Endothelial cell of umbilical vein (primary cell): ENCODE measurements at regions not wholly inside any gene's neighbourhood (a gene's known extent, or its start where the extent isn't known, plus 50 kb on each side); places are given as distances from the start of the nearest gene placed in this dataset.

ENCODE experiments used
- EZH2 ChIP-seq: IDR thresholded peaks from 2 replicates; pipeline ENCODE4 v1.6.1; 2012; ENCODE audit warnings: borderline replicate concordance, low read depth, mild to moderate bottlenecking, moderate library complexity, low read length, inconsistent platforms; ENCODE audit not compliant: severe bottlenecking
- MYC ChIP-seq: IDR thresholded peaks from one replicate; pipeline ENCODE4 v1.6.1; 2011; ENCODE audit warnings: mild to moderate bottlenecking, low read depth, low read length
- POLR2A ChIP-seq: IDR thresholded peaks from 2 replicates; pipeline ENCODE4 v1.6.1; 2012; ENCODE audit warnings: low read depth, mild to moderate bottlenecking, control low read depth, low read length
- POLR2AphosphoS5 ChIP-seq: IDR thresholded peaks from 2 replicates; pipeline ENCODE4 v1.6.1; 2012; ENCODE audit warnings: low read depth, mild to moderate bottlenecking, control low read depth, low read length, moderate library complexity; ENCODE audit not compliant: insufficient read depth
- TF ChIP-seq, protein P1 (sequence below), 2 donors: IDR thresholded peaks; 1 replicate in 1 of 2; 2 replicates in 1 of 2; pipeline ENCODE4 v1.5.1; 2011; ENCODE audit warnings: low read length in 2 of 2, mild to moderate bottlenecking in 2 of 2, moderate library complexity in 2 of 2, control low read depth in 1 of 2, inconsistent platforms in 1 of 2, low read depth in 1 of 2; ENCODE audit not compliant: insufficient read depth in 1 of 2; ENCODE audit errors: extremely low read depth in 1 of 2
- TF ChIP-seq, protein P2 (sequence below): IDR thresholded peaks from 2 replicates; pipeline ENCODE4 v1.6.1; 2011; ENCODE audit not compliant: insufficient read depth, insufficient read length

- TF ChIP-seq, protein P1, sequence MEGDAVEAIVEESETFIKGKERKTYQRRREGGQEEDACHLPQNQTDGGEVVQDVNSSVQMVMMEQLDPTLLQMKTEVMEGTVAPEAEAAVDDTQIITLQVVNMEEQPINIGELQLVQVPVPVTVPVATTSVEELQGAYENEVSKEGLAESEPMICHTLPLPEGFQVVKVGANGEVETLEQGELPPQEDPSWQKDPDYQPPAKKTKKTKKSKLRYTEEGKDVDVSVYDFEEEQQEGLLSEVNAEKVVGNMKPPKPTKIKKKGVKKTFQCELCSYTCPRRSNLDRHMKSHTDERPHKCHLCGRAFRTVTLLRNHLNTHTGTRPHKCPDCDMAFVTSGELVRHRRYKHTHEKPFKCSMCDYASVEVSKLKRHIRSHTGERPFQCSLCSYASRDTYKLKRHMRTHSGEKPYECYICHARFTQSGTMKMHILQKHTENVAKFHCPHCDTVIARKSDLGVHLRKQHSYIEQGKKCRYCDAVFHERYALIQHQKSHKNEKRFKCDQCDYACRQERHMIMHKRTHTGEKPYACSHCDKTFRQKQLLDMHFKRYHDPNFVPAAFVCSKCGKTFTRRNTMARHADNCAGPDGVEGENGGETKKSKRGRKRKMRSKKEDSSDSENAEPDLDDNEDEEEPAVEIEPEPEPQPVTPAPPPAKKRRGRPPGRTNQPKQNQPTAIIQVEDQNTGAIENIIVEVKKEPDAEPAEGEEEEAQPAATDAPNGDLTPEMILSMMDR (IDR thresholded peaks at IDR 0.05; ENCODE audit: extremely low read depth in 1 of 2, insufficient read depth in 1 of 2, low read depth in 1 of 2, low read length in 2 of 2), result no peak
- TF ChIP-seq POLR2A (no peak), POLR2AphosphoS5 (no peak), EZH2 (no peak), MYC (no peak)
- TF ChIP-seq, protein P2, sequence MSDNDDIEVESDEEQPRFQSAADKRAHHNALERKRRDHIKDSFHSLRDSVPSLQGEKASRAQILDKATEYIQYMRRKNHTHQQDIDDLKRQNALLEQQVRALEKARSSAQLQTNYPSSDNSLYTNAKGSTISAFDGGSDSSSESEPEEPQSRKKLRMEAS, result no peak
Measured at GRCh38 chr4:12958436-12958835, 525.7 kb downstream of the RAB28 start.
